Neuronal stem cell (in vitro differentiated cells): ENCODE measurements at regions not wholly inside any gene's neighbourhood (a gene's known extent, or its start where the extent isn't known, plus 50 kb on each side); places are given as distances from the start of the nearest gene placed in this dataset.

ENCODE experiments used
- DNase-seq: peaks from one replicate; pipeline ENCODE4 v3.0.0-alpha.2; 2013; ENCODE audit warnings: low spot score
- H2AFZ ChIP-seq: one replicate; pipeline ENCODE4 v1.6.1; 2013; ENCODE audit warnings: mild to moderate bottlenecking, low read length, inconsistent platforms
- H2AK5ac ChIP-seq: 2 replicates; pipeline ENCODE4 v1.6.1; 2013; ENCODE audit warnings: low read depth, mild to moderate bottlenecking, inconsistent platforms, low read length, moderate library complexity, mixed read lengths
- H2BK120ac ChIP-seq: 2 replicates; pipeline ENCODE4 v1.6.1; 2013; ENCODE audit warnings: low read depth, mild to moderate bottlenecking, inconsistent platforms, low read length, moderate library complexity, mixed read lengths
- H2BK12ac ChIP-seq: one replicate; pipeline ENCODE4 v1.6.1; 2013; ENCODE audit warnings: low read length, inconsistent platforms
- H2BK15ac ChIP-seq: 2 replicates; pipeline ENCODE4 v1.6.1; 2013; ENCODE audit warnings: mild to moderate bottlenecking, low read length, inconsistent platforms, mixed read lengths
- H2BK5ac ChIP-seq: one replicate; pipeline ENCODE4 v1.6.1; 2013; ENCODE audit warnings: inconsistent platforms, mild to moderate bottlenecking, low read length, moderate library complexity
- H3K14ac ChIP-seq: one replicate; pipeline ENCODE4 v1.6.1; 2013; ENCODE audit warnings: low read length, inconsistent platforms
- H3K18ac ChIP-seq: 2 replicates; pipeline ENCODE4 v1.6.1; 2013; ENCODE audit warnings: low read length, inconsistent platforms
- H3K23ac ChIP-seq: 2 replicates; pipeline ENCODE4 v1.6.1; 2013; ENCODE audit warnings: low read depth, mild to moderate bottlenecking, mixed read lengths, low read length, inconsistent platforms; ENCODE audit not compliant: poor library complexity
- H3K27ac ChIP-seq: replicated peaks from 3 replicates; pipeline ENCODE4 v1.5.1; 2013; ENCODE audit warnings: low read length, inconsistent platforms
- H3K27me3 ChIP-seq, 3 experiments: 2 replicates each; pipeline ENCODE4 v1.6.1; 2013; ENCODE audit warnings: low read length in 3 of 3, mild to moderate bottlenecking in 2 of 3, inconsistent platforms in 1 of 3, low read depth in 1 of 3, mixed read lengths in 1 of 3, moderate library complexity in 1 of 3; ENCODE audit not compliant: control insufficient read depth in 3 of 3, insufficient read depth in 3 of 3
- H3K36me3 ChIP-seq, 2 donors: replicated peaks in 1 of 2; 2 replicates each; pipeline ENCODE4 v1.6.1; 2013; ENCODE audit warnings: low read length in 2 of 2; ENCODE audit not compliant: control insufficient read depth in 2 of 2, insufficient read depth in 2 of 2
- H3K4ac ChIP-seq: 2 replicates; pipeline ENCODE4 v1.6.1; 2013; ENCODE audit warnings: inconsistent platforms, mild to moderate bottlenecking, low read length, moderate library complexity
- H3K4me1 ChIP-seq, 2 donors: 1 replicate in 1 of 2; 2 replicates in 1 of 2; pipeline ENCODE4 v1.6.1; 2013; ENCODE audit warnings: low read length in 2 of 2, low read depth in 1 of 2; ENCODE audit not compliant: control insufficient read depth in 2 of 2, insufficient read depth in 1 of 2
- H3K4me2 ChIP-seq: one replicate; pipeline ENCODE4 v1.6.1; 2013; ENCODE audit warnings: mild to moderate bottlenecking, low read length, inconsistent platforms; ENCODE audit not compliant: insufficient read depth, poor library complexity, severe bottlenecking
- H3K4me3 ChIP-seq, 2 donors: 2 replicates each; pipeline ENCODE4 v1.5.1; 2013; ENCODE audit warnings: low read length in 2 of 2, mild to moderate bottlenecking in 2 of 2, inconsistent platforms in 1 of 2, moderate library complexity in 1 of 2
- H3K79me1 ChIP-seq: one replicate; pipeline ENCODE4 v1.6.1; 2013; ENCODE audit warnings: low read depth, mild to moderate bottlenecking, inconsistent platforms, low read length, moderate library complexity
- H3K9ac ChIP-seq: one replicate; pipeline ENCODE4 v1.6.1; 2013; ENCODE audit warnings: mild to moderate bottlenecking, low read depth, low read length, inconsistent platforms; ENCODE audit not compliant: poor library complexity
- H3K9me3 ChIP-seq, 2 donors: replicated peaks in 1 of 2; 2 replicates each; pipeline versions ENCODE3 to v1.6.1; 2013; ENCODE audit warnings: low read length in 2 of 2, mild to moderate bottlenecking in 2 of 2, inconsistent platforms in 1 of 2, low read depth in 1 of 2, mixed read lengths in 1 of 2, moderate library complexity in 1 of 2; ENCODE audit not compliant: control insufficient read depth in 2 of 2, insufficient read depth in 1 of 2
- H4K8ac ChIP-seq: one replicate; pipeline ENCODE4 v1.6.1; 2013; ENCODE audit warnings: low read depth, mild to moderate bottlenecking, inconsistent platforms, low read length, moderate library complexity
- H4K91ac ChIP-seq: one replicate; pipeline ENCODE4 v1.6.1; 2013; ENCODE audit warnings: low read length, low read depth, mild to moderate bottlenecking, inconsistent platforms; ENCODE audit not compliant: poor library complexity
- WGBS, 2 donors: extraction: QIAGEN DNeasy Blood & Tissue Kit; methylation state at CpG; one replicate each; pipeline ENCODE4 v1.1.7; 2013; ENCODE audit warnings: missing lambda C conversion rate in 2 of 2, mixed read lengths in 1 of 2; ENCODE audit not compliant: insufficient read length in 2 of 2, insufficient replicate concordance in 1 of 2; ENCODE audit errors: extremely low coverage in 2 of 2; 5-methylcytosine and 5-hydroxymethylcytosine counted together

GRCh38 chr1:79604490-79605198, 598.1 kb upstream of the ADGRL4 start:
- WGBS, 2 donors, result no CpG with 5 or more reads among the region's 9 CpGs
- Histone ChIP-seq H4K91ac (no peak overlapping the region), H3K4me2 (no peak overlapping the region), H3K14ac (no peak overlapping the region), H3K18ac (no peak overlapping the region), H2BK120ac (no peak overlapping the region), H3K23ac (no peak overlapping the region), H2BK15ac (no peak overlapping the region), H3K9ac (no peak overlapping the region), H3K27me3 (no peaks in the 10 kb centered on the region), H3K4me3 (no peak overlapping the region), H2AFZ (no peak overlapping the region), H4K8ac (no peak overlapping the region), H3K27ac (no peak overlapping the region), H3K9me3 (peaks cover 0 to 1% of the 10 kb centered on the region in 2 donors), H2AK5ac (no peak overlapping the region), H2BK12ac (no peak overlapping the region), H3K79me1 (no peaks in the 10 kb centered on the region), H2BK5ac (no peak overlapping the region), H3K4ac (no peak overlapping the region), H3K36me3 (no peaks in the 10 kb centered on the region), H3K4me1 (peaks cover 0 to 1% of the 10 kb centered on the region in 2 donors)
- DNase-seq, result no peak

DNA sequence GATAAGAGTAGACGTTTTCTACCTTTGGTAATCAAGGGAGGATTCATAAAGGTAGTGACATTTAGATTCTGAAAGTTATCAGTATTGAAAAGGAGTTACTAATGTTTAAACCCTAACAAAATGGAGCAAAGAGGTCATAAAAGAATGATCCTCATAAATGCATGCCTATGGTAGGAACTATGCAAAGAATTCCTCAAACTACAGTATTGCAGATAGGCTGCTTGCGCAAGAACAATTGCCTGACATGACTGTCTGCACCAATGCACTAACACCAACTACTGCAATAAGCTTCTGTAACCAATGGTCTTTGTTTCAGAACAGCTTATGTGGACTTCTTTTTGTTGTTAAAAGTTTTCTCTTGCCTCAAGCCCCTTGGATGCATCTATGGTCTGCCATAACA, 597.3 kb upstream of the ADGRL4 start:
- Histone ChIP-seq H3K27ac (no peak overlapping the region), H3K14ac (no peak overlapping the region), H4K8ac (no peak overlapping the region), H3K9me3 (peaks cover 0 to 1% of the 10 kb centered on the region in 2 donors), H2AFZ (no peak overlapping the region), H3K23ac (no peak overlapping the region), H4K91ac (no peak overlapping the region), H2BK5ac (no peak overlapping the region), H3K36me3 (no peaks in the 10 kb centered on the region), H3K18ac (no peak overlapping the region), H3K4ac (no peak overlapping the region), H2AK5ac (no peak overlapping the region), H3K27me3 (no peaks in the 10 kb centered on the region), H3K4me1 (peaks cover 0 to 1% of the 10 kb centered on the region in 2 donors), H2BK12ac (no peak overlapping the region), H3K79me1 (no peaks in the 10 kb centered on the region), H3K4me3 (no peak overlapping the region), H3K4me2 (no peak overlapping the region), H2BK120ac (no peak overlapping the region), H2BK15ac (no peak overlapping the region), H3K9ac (no peak overlapping the region)
- DNase-seq, result no peak
- WGBS, 2 donors, result no CpG with 5 or more reads among the region's 2 CpGs

- H3K14ac ChIP-seq, result no peak overlapping the region
- no peak overlapping the region for H2AK5ac ChIP-seq
- H2BK15ac ChIP-seq, result no peak overlapping the region
- no peak overlapping the region for H2BK5ac ChIP-seq
- H3K4ac ChIP-seq, result no peak overlapping the region
- no peaks in the 10 kb centered on the region for H3K36me3 ChIP-seq
- no peak overlapping the region for H4K8ac ChIP-seq
- H3K27me3 ChIP-seq, result no peaks in the 10 kb centered on the region
- H3K4me1 ChIP-seq, result no peaks in the 10 kb centered on the region
- no CpG with 5 or more reads among the region's 2 CpGs for whole genome bisulfite sequencing, 2 donors
- no peak overlapping the region for H2BK120ac ChIP-seq
- H3K9ac ChIP-seq, result no peak overlapping the region
- H3K79me1 ChIP-seq, result no peaks in the 10 kb centered on the region
- H2BK12ac ChIP-seq, result no peak overlapping the region
- H3K4me3 ChIP-seq, result no peak overlapping the region
- DNase-seq, result no peak
- no peak overlapping the region for H2AFZ ChIP-seq
- no peak overlapping the region for H4K91ac ChIP-seq
- no peak overlapping the region for H3K18ac ChIP-seq
- H3K4me2 ChIP-seq, result no peak overlapping the region
- no peak overlapping the region for H3K27ac ChIP-seq
- peaks cover 0 to 1% of the 10 kb centered on the region in 2 donors for H3K9me3 ChIP-seq
- H3K23ac ChIP-seq, result no peak overlapping the region
Observed at GRCh38 chr1:79599257-79599656, 592.7 kb upstream of the ADGRL4 start.

DNA sequence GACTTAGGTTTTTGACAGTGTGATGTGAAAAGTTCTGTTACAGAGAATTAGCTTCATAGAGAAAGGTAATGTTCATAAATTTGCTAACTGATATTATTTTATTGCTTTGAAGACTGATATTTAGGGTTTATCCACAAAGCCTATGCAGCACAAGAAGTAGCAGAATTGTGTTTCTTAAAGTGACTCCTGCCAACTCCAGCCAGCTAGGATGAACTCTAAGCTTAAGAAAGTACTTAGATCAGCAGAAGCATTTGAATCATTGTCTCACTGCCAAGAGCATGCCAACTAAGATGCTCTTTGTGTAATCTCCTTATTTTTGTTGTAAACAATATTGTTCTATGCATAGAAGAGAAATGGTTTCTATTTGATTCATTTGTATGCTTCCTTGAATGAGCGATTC, 589.4 kb upstream of the ADGRL4 start:
- Histone ChIP-seq H3K36me3 (no peaks in the 10 kb centered on the region), H2AFZ (no peak overlapping the region), H3K14ac (no peak overlapping the region), H2AK5ac (no peak overlapping the region), H3K23ac (no peak overlapping the region), H4K8ac (no peak overlapping the region), H2BK12ac (no peak overlapping the region), H3K4me3 (no peak overlapping the region), H3K79me1 (no peaks in the 10 kb centered on the region), H2BK5ac (no peak overlapping the region), H3K18ac (no peak overlapping the region), H2BK15ac (no peak overlapping the region), H3K9ac (no peak overlapping the region), H3K4ac (no peak overlapping the region), H3K4me2 (no peak overlapping the region), H4K91ac (no peak overlapping the region), H2BK120ac (no peak overlapping the region), H3K4me1 (no peaks in the 10 kb centered on the region), H3K9me3 (peaks cover 0 to 1% of the 10 kb centered on the region in 2 donors), H3K27me3 (no peaks in the 10 kb centered on the region), H3K27ac (no peak overlapping the region)
- DNase-seq, result no peak
- no CpG with 5 or more reads among the region's 1 CpG for WGBS, 2 donors
